ENCODE measurements at regions not wholly inside any gene's neighbourhood (a gene's known extent, or its start where the extent isn't known, plus 50 kb on each side); places are given as distances from the start of the nearest gene placed in this dataset.

DNA sequence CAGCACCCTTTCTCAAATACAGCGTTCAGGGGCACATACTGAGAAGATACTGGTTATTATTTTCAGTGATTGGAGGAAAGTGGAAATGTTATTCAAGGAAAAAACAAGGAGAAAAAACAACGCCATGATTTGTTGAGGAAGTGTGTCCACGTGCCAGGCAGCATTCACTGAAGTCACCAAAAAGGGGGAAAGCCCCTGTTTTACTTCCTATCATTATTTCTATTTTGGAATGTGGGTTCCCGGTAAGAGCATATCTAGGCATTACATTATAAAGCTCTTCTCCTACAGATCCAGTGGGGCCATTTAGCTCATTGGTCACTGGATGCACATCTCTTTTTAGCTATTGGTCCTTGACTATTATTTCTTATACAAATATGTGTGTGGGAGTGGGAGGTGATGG is 518.7 kb downstream of the TXNL1 start (continued):
- TF ChIP-seq, protein P1, sequence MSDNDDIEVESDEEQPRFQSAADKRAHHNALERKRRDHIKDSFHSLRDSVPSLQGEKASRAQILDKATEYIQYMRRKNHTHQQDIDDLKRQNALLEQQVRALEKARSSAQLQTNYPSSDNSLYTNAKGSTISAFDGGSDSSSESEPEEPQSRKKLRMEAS (IDR thresholded peaks at IDR 0.05; ENCODE audit: low read depth, low read length), result no peak
- TF ChIP-seq SIX5 (IDR thresholded peaks at IDR 0.05; ENCODE audit: low read depth, low read length, severe bottlenecking) (no peak), ATF2 (IDR thresholded peaks at IDR 0.05; ENCODE audit: low read length) (no peak), MEF2B (IDR thresholded peaks at IDR 0.05; ENCODE audit: partially characterized antibody, poor library complexity, severe bottlenecking) (no peak)

DNA sequence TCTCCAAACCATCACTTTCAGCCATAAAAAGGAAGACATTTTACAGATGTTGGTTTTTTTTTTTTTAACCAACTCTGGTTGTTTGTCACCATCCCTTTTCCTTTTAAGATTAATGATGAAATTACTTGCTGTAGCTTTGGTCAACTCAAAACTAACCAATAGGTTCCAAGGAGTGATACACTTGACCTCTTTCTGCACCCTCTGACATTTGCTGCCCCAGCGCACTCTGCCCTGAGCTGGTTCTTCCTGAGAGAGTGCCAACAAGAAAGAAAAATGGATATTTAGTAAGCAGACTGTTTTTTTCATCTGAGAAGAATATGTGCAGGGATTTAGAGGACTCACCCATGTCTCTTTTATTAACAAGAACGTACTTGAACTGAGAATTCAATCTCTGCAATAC is 520.0 kb downstream of the TXNL1 start:
- intact Hi-C loops (cut with micrococcal nuclease; ENCODE audit: unreplicated experiment) (loop anchor here (10.0 kb wide), 1 partner anchor 456 kb away; no protein-coding TSS in a partner anchor), in situ Hi-C loops (cut with MboI) (no loop called here)
- CTCF ChIA-PET, result no interaction called here
- no peaks in the 10 kb centered on the region for H3K36me3 ChIP-seq (ENCODE audit: control insufficient read depth in 2 of 2, insufficient read depth in 2 of 2, low read length in 1 of 2)
- H3K79me2 ChIP-seq (ENCODE audit: control insufficient read depth, insufficient read depth, low read length), result no peaks in the 10 kb centered on the region
- BruUV-seq (replicated peaks), result no TSS peak
- FAIRE-seq (no peak), DNase-seq (ENCODE audit: low read depth, low spot score) (no peak), ATAC-seq (no peak)
- no peaks in the 10 kb centered on the region; a peak in 1 of 4 replicates for H3K27me3 ChIP-seq (replicated peaks in 1 of 2; ENCODE audit: control insufficient read depth in 2 of 2, insufficient read depth in 2 of 2, low read length in 1 of 2)
- no peak overlapping the region for H3K27ac ChIP-seq (ENCODE audit: control insufficient read depth, insufficient read depth)
- H3K9ac ChIP-seq (ENCODE audit: control insufficient read depth, insufficient read depth, low read length), result no peak overlapping the region
- no peak overlapping the region for H3K4me2 ChIP-seq (ENCODE audit: control insufficient read depth, insufficient read depth)
- H2AFZ ChIP-seq (ENCODE audit: control insufficient read depth, low read depth, low read length), result no peak overlapping the region
- H3K4me1 ChIP-seq (ENCODE audit: control insufficient read depth, insufficient read depth, low read length), result no peaks in the 10 kb centered on the region
- SMC1A ChIA-PET (ENCODE audit: uncharacterized antibody, unreplicated experiment), result interaction anchor here (0.5 kb wide), 1 partner anchor 398 kb away, joined by 3 read pairs; no protein-coding TSS in a partner anchor
- POLR2A ChIA-PET, result no interaction called here
- 0% methylated on average over 2 of the region's 2 CpGs for WGBS (ENCODE audit: insufficient coverage, insufficient replicate concordance, low lambda C conversion rate, missing lambda C conversion rate)
- RAD21 ChIA-PET (ENCODE audit: unreplicated experiment), result no interaction called here
- H3K9me3 ChIP-seq (replicated peaks; ENCODE audit: control insufficient read depth, insufficient read depth, low read length), result no peaks in the 10 kb centered on the region
- H4K20me1 ChIP-seq (ENCODE audit: control insufficient read depth, insufficient read depth), result no peaks in the 10 kb centered on the region
- H3K4me3 ChIP-seq, result no peak overlapping the region
- TF ChIP-seq ZZZ3 (IDR thresholded peaks at IDR 0.05; ENCODE audit: control insufficient read depth, insufficient read length, low read depth) (no peak), TCF7 (IDR thresholded peaks at IDR 0.05; ENCODE audit: borderline replicate concordance) (no peak), SMC3 (IDR thresholded peaks at IDR 0.05; ENCODE audit: borderline replicate concordance, low read length) (no peak), HDAC6 (IDR thresholded peaks at IDR 0.05; ENCODE audit: unreplicated experiment) (no peak), SREBF1 (IDR thresholded peaks at IDR 0.05; ENCODE audit: low read length) (no peak), RUNX3 (IDR thresholded peaks at IDR 0.05; ENCODE audit: low read length) (no peak), MLLT1 (IDR thresholded peaks at IDR 0.05) (no peak), MXI1 (IDR thresholded peaks at IDR 0.05; ENCODE audit: low read depth, low read length) (no peak), HDGF (IDR thresholded peaks at IDR 0.05) (no peak), TARDBP (IDR thresholded peaks at IDR 0.05; ENCODE audit: borderline replicate concordance) (no peak)
- TF ChIP-seq, protein P2, sequence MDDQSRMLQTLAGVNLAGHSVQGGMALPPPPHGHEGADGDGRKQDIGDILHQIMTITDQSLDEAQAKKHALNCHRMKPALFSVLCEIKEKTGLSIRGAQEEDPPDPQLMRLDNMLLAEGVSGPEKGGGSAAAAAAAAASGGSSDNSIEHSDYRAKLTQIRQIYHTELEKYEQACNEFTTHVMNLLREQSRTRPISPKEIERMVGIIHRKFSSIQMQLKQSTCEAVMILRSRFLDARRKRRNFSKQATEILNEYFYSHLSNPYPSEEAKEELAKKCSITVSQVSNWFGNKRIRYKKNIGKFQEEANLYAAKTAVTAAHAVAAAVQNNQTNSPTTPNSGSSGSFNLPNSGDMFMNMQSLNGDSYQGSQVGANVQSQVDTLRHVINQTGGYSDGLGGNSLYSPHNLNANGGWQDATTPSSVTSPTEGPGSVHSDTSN (IDR thresholded peaks at IDR 0.05; ENCODE audit: insufficient replicate concordance, low read depth, low read length), result no peak
- TF ChIP-seq, protein P3, sequence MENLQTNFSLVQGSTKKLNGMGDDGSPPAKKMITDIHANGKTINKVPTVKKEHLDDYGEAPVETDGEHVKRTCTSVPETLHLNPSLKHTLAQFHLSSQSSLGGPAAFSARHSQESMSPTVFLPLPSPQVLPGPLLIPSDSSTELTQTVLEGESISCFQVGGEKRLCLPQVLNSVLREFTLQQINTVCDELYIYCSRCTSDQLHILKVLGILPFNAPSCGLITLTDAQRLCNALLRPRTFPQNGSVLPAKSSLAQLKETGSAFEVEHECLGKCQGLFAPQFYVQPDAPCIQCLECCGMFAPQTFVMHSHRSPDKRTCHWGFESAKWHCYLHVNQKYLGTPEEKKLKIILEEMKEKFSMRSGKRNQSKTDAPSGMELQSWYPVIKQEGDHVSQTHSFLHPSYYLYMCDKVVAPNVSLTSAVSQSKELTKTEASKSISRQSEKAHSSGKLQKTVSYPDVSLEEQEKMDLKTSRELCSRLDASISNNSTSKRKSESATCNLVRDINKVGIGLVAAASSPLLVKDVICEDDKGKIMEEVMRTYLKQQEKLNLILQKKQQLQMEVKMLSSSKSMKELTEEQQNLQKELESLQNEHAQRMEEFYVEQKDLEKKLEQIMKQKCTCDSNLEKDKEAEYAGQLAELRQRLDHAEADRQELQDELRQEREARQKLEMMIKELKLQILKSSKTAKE (IDR thresholded peaks at IDR 0.05; ENCODE audit: low read depth, poor library complexity, severe bottlenecking), result no peak
